Peyer's patch (tissue), 4 donors: ENCODE measurements at regions not wholly inside any gene's neighbourhood (a gene's known extent, or its start where the extent isn't known, plus 50 kb on each side); places are given as distances from the start of the nearest gene placed in this dataset.

Experiments
- DNase-seq, 3 donors: peaks; one replicate each; pipeline ENCODE4 v3.0.0-alpha.2; 2017 to 2019
- H3K27ac ChIP-seq, 4 donors: fragments of 200-600 bp; sonication (generic); one replicate each; pipeline ENCODE4 v1.5.1; 2016 to 2019
- H3K27me3 ChIP-seq, 2 donors: fragments of 200-600 bp; sonication (generic); one replicate each; pipeline ENCODE4 v1.5.1; 2019
- H3K36me3 ChIP-seq, 3 donors: fragments of 200-600 bp; sonication (generic); one replicate each; pipeline ENCODE4 v1.5.1; 2016 to 2019
- H3K4me1 ChIP-seq, 4 donors: fragments of 200-600 bp; sonication (generic); one replicate each; pipeline ENCODE4 v1.5.1; 2016 to 2019
- H3K4me3 ChIP-seq, 4 donors: fragments of 200-600 bp; sonication (generic); 1 replicate in 3 of 4; 2 replicates in 1 of 4; pipeline ENCODE4 v1.5.1; 2016 to 2019; ENCODE audit warnings: mild to moderate bottlenecking in 1 of 4
- H3K9me3 ChIP-seq, 4 donors: fragments of 200-600 bp; sonication (generic); one replicate each; pipeline ENCODE4 v1.5.1; 2016 to 2019; ENCODE audit warnings: mild to moderate bottlenecking in 1 of 4
- POLR2A ChIP-seq, 2 donors: fragments of 450-650 bp; IDR thresholded peaks; one replicate each; pipeline ENCODE4 v1.5.1; 2017; ENCODE audit warnings: antibody characterized with exemption in 2 of 2, mild to moderate bottlenecking in 2 of 2, moderate library complexity in 2 of 2
- TF ChIP-seq, protein P1 (sequence below), 6 experiments: fragments of 450-650 bp in 4 of 6; fragments of 200-600 bp in 2 of 6; sonication (generic) in 1 of 6; IDR thresholded peaks; one replicate each; pipeline ENCODE4 v1.5.1; 2017 to 2019; ENCODE audit warnings: antibody characterized with exemption in 6 of 6, mild to moderate bottlenecking in 3 of 6, moderate library complexity in 1 of 6

DNA sequence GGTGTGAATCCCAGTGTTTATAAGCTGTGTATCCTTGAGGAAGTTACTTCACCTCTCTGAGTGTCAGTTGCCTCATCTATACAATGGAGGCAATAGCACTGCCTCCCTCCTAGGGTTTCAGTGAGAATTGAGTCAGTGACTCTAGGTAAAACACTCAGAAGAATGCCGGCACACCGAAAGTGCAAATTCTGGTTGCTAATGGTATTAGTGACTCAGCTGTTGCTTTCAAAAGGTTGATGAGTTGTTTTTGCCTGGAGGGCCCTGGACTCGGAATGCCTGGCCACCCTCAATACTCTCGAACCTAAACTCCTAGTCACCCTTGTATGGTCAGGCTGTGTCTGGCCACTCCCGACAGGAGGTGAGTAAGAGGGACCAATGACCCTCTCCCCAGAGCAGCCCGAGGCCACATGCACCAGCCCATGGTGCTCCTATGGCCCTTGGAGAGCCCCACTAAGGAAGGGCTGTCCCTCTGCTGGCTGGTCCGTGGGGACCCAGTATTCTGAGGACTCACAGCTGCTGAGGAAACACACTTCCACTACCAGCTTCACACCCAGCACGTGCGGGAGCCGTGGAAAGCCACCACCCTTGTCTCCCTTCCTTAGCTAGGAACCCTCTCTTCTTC lies 60.2 kb downstream of the CALML3 start:
- H3K36me3 ChIP-seq: no peaks in the 10 kb centered on the region
- no peak overlapping the region for H3K4me3 ChIP-seq
- DNase-seq: peak in 1 of 3 donors; percentile 34
- TF ChIP-seq POLR2A (IDR thresholded peaks at IDR 0.05): no peak
- TF ChIP-seq, protein P1, sequence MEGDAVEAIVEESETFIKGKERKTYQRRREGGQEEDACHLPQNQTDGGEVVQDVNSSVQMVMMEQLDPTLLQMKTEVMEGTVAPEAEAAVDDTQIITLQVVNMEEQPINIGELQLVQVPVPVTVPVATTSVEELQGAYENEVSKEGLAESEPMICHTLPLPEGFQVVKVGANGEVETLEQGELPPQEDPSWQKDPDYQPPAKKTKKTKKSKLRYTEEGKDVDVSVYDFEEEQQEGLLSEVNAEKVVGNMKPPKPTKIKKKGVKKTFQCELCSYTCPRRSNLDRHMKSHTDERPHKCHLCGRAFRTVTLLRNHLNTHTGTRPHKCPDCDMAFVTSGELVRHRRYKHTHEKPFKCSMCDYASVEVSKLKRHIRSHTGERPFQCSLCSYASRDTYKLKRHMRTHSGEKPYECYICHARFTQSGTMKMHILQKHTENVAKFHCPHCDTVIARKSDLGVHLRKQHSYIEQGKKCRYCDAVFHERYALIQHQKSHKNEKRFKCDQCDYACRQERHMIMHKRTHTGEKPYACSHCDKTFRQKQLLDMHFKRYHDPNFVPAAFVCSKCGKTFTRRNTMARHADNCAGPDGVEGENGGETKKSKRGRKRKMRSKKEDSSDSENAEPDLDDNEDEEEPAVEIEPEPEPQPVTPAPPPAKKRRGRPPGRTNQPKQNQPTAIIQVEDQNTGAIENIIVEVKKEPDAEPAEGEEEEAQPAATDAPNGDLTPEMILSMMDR (IDR thresholded peaks at IDR 0.05): no peak
- H3K9me3 ChIP-seq: no peaks in the 10 kb centered on the region
- H3K27ac ChIP-seq: peak overlapping the region in 1 of 4 donors; percentile 32
- no peaks in the 10 kb centered on the region for H3K27me3 ChIP-seq
- peaks cover 0 to 12% (median 9%) of the 10 kb centered on the region in 4 donors for H3K4me1 ChIP-seq

DNA sequence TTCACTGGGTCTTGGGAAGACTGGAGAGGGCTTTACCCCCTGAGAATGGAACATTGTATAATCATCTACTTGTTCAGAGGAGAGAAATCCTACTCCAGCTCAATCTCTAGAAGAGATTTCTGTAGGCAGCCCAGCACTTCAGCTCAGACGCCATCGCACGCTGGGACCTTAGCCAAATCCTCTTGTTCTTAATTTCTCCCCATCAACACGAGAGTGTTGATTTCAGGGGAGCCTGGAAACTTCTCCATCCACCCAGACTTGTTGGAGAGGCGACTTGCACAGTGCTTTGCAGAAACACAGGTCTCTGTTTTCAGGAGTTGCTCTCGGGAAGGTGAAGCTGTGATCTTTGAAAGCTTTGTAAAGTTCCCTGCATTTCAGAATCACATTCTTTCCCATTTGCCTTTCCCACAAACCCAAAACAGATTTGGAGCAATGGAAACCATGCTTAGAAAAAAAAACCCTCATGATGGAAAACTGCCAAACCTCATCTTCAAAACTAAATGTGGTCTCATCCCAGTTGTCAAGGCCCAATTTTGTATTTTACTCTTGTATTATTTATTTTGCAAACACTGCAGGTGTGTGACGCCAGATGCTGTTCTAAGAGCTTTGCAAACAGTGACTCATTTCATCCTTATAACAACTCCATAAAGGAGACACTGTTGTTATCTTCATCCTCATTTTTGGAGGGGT lies 60.9 kb downstream of the CALML3 start:
- H3K4me1 ChIP-seq: peaks cover 0 to 12% (median 9%) of the 10 kb centered on the region in 4 donors
- H3K9me3 ChIP-seq: no peaks in the 10 kb centered on the region
- TF ChIP-seq, protein P1 (IDR thresholded peaks at IDR 0.05): no peak
- no peak for TF ChIP-seq POLR2A (IDR thresholded peaks at IDR 0.05)
- H3K27me3 ChIP-seq: no peaks in the 10 kb centered on the region
- no peaks in the 10 kb centered on the region for H3K36me3 ChIP-seq
- no peak overlapping the region for H3K27ac ChIP-seq
- no peak for DNase-seq
- H3K4me3 ChIP-seq: no peak overlapping the region

DNA sequence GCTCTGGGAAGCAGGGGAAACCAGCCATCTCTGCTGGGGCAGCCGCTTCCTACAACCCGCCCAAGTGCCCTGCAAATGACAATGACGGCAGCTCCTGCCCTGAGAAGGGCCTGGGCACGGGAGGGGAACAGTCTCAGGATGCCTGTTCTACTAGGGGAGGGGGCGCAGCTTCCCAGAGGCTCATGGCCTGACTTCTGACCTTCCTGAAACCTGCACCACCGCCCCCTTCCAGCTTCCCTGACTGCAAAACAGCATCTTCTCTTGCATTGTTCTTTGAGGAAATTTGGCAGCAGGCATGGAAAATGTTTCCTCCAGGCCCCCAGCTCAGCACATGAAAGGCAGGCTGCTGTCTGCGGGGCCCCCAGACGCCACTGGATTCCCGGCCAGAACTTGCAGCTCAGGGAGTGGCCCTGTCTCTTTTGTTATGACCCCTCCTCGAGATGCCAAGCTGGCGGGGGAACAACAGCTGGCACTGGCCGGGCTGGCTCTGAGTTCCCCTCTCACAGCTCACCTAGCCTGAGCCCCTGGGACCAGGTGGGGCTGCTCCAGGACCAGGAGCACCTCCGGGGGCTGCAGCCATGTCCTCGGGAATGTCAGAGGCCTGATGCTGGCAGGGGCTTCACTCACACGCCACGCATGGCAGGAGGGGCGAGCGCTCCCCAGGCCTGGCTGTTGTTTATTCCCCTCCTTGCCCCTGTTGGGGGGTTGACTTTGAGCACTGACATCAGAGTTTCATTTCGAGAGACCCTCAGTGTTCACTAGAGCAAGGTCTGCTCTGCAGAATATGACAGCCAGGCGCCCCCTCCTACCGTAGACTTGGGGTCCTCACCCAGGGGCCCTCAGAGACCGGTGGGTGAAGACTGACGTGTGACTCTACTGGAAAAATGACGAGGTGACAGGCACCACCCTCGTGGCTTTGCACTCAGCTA lies 62.7 kb downstream of the CALML3 start:
- DNase-seq: peak in 1 of 3 donors; percentile 31
- Histone ChIP-seq H3K36me3 (no peaks in the 10 kb centered on the region), H3K9me3 (no peaks in the 10 kb centered on the region), H3K4me3 (no peak overlapping the region), H3K4me1 (peaks cover 0 to 12% (median 7%) of the 10 kb centered on the region in 4 donors), H3K27ac (no peak overlapping the region), H3K27me3 (no peaks in the 10 kb centered on the region)
- no peak for TF ChIP-seq POLR2A (IDR thresholded peaks at IDR 0.05)
- TF ChIP-seq, protein P1 (IDR thresholded peaks at IDR 0.05): no peak

DNA sequence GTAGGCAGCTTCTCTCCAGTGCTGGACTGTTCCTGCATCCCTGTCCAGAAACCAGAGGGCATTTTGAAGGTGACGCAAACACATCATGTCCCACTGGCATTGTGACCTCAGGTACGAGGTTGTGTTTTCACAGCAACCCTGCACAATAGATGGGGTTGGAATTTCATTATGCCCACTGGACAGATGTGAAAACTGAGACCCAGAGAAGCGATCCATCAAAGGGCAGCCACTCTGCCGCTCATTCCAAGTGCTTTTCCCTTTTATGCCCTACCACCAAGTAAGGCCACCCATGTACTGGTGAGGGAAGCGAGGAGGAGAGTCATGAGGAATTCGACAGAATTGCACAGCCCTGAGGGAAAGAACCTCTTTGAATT lies 63.3 kb downstream of the CALML3 start:
- no peaks in the 10 kb centered on the region for H3K27me3 ChIP-seq
- H3K36me3 ChIP-seq: no peaks in the 10 kb centered on the region
- TF ChIP-seq, protein P1 (IDR thresholded peaks at IDR 0.05): no peak
- no peak for TF ChIP-seq POLR2A (IDR thresholded peaks at IDR 0.05)
- H3K4me1 ChIP-seq: peaks cover 0 to 12% (median under 1%) of the 10 kb centered on the region in 4 donors
- no peaks in the 10 kb centered on the region for H3K9me3 ChIP-seq
- DNase-seq: no peak
- H3K27ac ChIP-seq: no peak overlapping the region
- no peak overlapping the region for H3K4me3 ChIP-seq

DNA sequence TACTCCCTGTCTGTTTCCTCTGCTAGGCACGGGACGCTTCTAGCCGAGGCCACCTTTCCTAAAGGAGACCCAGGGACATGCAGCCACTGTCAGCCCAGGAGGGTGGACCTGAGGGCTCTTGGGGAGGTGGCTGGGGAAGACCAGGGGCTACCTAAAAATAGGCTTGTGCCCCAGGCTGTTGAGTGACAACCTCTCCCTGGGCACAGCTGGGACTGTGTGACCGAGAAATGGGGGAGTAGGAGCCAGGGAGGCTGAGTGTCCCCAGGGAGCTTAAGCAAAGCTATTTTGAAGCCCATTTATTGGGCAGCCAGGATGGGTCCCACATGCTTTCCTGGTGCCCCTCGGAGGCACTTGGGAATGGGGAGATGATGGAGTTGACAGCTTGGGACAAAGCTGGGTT lies 63.8 kb downstream of the CALML3 start:
- no peak for TF ChIP-seq POLR2A (IDR thresholded peaks at IDR 0.05)
- TF ChIP-seq, protein P1 (IDR thresholded peaks at IDR 0.05): no peak
- Histone ChIP-seq H3K27ac (no peak overlapping the region), H3K4me1 (peaks cover 0 to 7% (median 0%) of the 10 kb centered on the region in 4 donors), H3K36me3 (no peaks in the 10 kb centered on the region), H3K9me3 (no peaks in the 10 kb centered on the region), H3K4me3 (no peak overlapping the region), H3K27me3 (no peaks in the 10 kb centered on the region)
- no peak for DNase-seq
